Activated naive CD8-positive, alpha-beta T cell (primary cell): ENCODE measurements at regions not wholly inside any gene's neighbourhood (a gene's known extent, or its start where the extent isn't known, plus 50 kb on each side); places are given as distances from the start of the nearest gene placed in this dataset.

Source experiments
- H3K27ac Mint-ChIP-seq: one replicate; pipeline ENCODE4 v1.8.0; 2021; ENCODE audit warnings: mixed read lengths
- H3K27me3 Mint-ChIP-seq: one replicate; pipeline ENCODE4 v1.8.0; 2021; ENCODE audit warnings: mixed read lengths
- H3K36me3 Mint-ChIP-seq: one replicate; pipeline ENCODE4 v1.8.0; 2021; ENCODE audit warnings: mixed read lengths
- H3K4me1 Mint-ChIP-seq: one replicate; pipeline ENCODE4 v1.8.0; 2021; ENCODE audit warnings: low read depth, mixed read lengths
- H3K4me3 Mint-ChIP-seq: one replicate; pipeline ENCODE4 v1.8.0; 2021; ENCODE audit warnings: mild to moderate bottlenecking, mixed read lengths
- H3K9me3 Mint-ChIP-seq: one replicate; pipeline ENCODE4 v1.8.0; 2021; ENCODE audit warnings: low read depth, mixed read lengths

- peaks cover 1% of the 10 kb centered on the region for H3K27me3 Mint-ChIP-seq
- peaks cover 11% of the 10 kb centered on the region for H3K4me1 Mint-ChIP-seq
- H3K36me3 Mint-ChIP-seq: no peaks in the 10 kb centered on the region
- peak overlapping the region; percentile 2 for H3K27ac Mint-ChIP-seq
- no peak overlapping the region for H3K4me3 Mint-ChIP-seq
- no peaks in the 10 kb centered on the region for H3K9me3 Mint-ChIP-seq
Observed at GRCh38 chr1:199303035-199303434, 664.2 kb downstream of the PTPRC start.

GRCh38 chr1:199305053-199305452 lies 666.2 kb downstream of the PTPRC start:
- Mint-ChIP-seq H3K4me3 (no peak overlapping the region), H3K27ac (no peak overlapping the region), H3K27me3 (peaks cover 1% of the 10 kb centered on the region), H3K36me3 (no peaks in the 10 kb centered on the region), H3K4me1 (peaks cover 11% of the 10 kb centered on the region), H3K9me3 (no peaks in the 10 kb centered on the region)

GRCh38 chr1:199307496-199308264 lies 668.8 kb downstream of the PTPRC start:
- Mint-ChIP-seq H3K9me3 (no peaks in the 10 kb centered on the region), H3K36me3 (no peaks in the 10 kb centered on the region), H3K27ac (no peak overlapping the region), H3K27me3 (peaks cover 1% of the 10 kb centered on the region), H3K4me1 (peaks cover under 1% of the 10 kb centered on the region), H3K4me3 (no peak overlapping the region)

- no peak overlapping the region for H3K27ac Mint-ChIP-seq
- H3K36me3 Mint-ChIP-seq: no peaks in the 10 kb centered on the region
Observed at GRCh38 chr1:199308349-199308846, 669.6 kb downstream of the PTPRC start.

GRCh38 chr1:199310708-199311107 lies 671.9 kb downstream of the PTPRC start:
- Mint-ChIP-seq H3K27me3 (peaks cover 1% of the 10 kb centered on the region), H3K36me3 (no peaks in the 10 kb centered on the region), H3K27ac (no peak overlapping the region), H3K4me1 (no peaks in the 10 kb centered on the region), H3K9me3 (no peaks in the 10 kb centered on the region), H3K4me3 (no peak overlapping the region)

More at GRCh38 chr1:199308349-199308846, 669.6 kb downstream of the PTPRC start:
- H3K4me1 Mint-ChIP-seq: no peaks in the 10 kb centered on the region
- H3K9me3 Mint-ChIP-seq: no peaks in the 10 kb centered on the region
- H3K27me3 Mint-ChIP-seq: peaks cover 1% of the 10 kb centered on the region
- no peak overlapping the region for H3K4me3 Mint-ChIP-seq

- Mint-ChIP-seq H3K36me3 (no peaks in the 10 kb centered on the region), H3K27me3 (no peaks in the 10 kb centered on the region), H3K9me3 (no peaks in the 10 kb centered on the region), H3K4me3 (no peak overlapping the region), H3K4me1 (no peaks in the 10 kb centered on the region), H3K27ac (no peak overlapping the region)
Observed at GRCh38 chr1:199311478-199312262, 672.8 kb downstream of the PTPRC start.

GRCh38 chr1:199312626-199313025 lies 673.8 kb downstream of the PTPRC start:
- Mint-ChIP-seq H3K4me3 (no peak overlapping the region), H3K9me3 (no peaks in the 10 kb centered on the region), H3K36me3 (no peaks in the 10 kb centered on the region), H3K27ac (no peak overlapping the region), H3K4me1 (no peaks in the 10 kb centered on the region), H3K27me3 (no peaks in the 10 kb centered on the region)

- H3K36me3 Mint-ChIP-seq: no peaks in the 10 kb centered on the region
- H3K4me1 Mint-ChIP-seq: no peaks in the 10 kb centered on the region
- peaks cover 3% of the 10 kb centered on the region for H3K27me3 Mint-ChIP-seq
Observed at GRCh38 chr1:199313444-199313843, 674.6 kb downstream of the PTPRC start.

GRCh38 chr1:199319341-199319740 lies 680.5 kb downstream of the PTPRC start:
- no peak overlapping the region for H3K27ac Mint-ChIP-seq
- H3K27me3 Mint-ChIP-seq: peaks cover 3% of the 10 kb centered on the region
- no peaks in the 10 kb centered on the region for H3K9me3 Mint-ChIP-seq
- no peak overlapping the region for H3K4me3 Mint-ChIP-seq
- H3K4me1 Mint-ChIP-seq: no peaks in the 10 kb centered on the region
- no peaks in the 10 kb centered on the region for H3K36me3 Mint-ChIP-seq

More at GRCh38 chr1:199313444-199313843, 674.6 kb downstream of the PTPRC start:
- H3K27ac Mint-ChIP-seq: no peak overlapping the region
- H3K9me3 Mint-ChIP-seq: no peaks in the 10 kb centered on the region
- no peak overlapping the region for H3K4me3 Mint-ChIP-seq

- no peaks in the 10 kb centered on the region for H3K36me3 Mint-ChIP-seq
- H3K27me3 Mint-ChIP-seq: peaks cover 3% of the 10 kb centered on the region
- no peak overlapping the region for H3K27ac Mint-ChIP-seq
- no peak overlapping the region for H3K4me3 Mint-ChIP-seq
- peaks cover 5% of the 10 kb centered on the region for H3K9me3 Mint-ChIP-seq
- no peaks in the 10 kb centered on the region for H3K4me1 Mint-ChIP-seq
Observed at GRCh38 chr1:199322278-199322677, 683.4 kb downstream of the PTPRC start.

GRCh38 chr1:199333180-199333579 lies 694.3 kb upstream of the NR5A2 start:
- Mint-ChIP-seq H3K4me3 (no peak overlapping the region), H3K36me3 (no peaks in the 10 kb centered on the region), H3K27me3 (no peaks in the 10 kb centered on the region), H3K4me1 (no peaks in the 10 kb centered on the region), H3K9me3 (no peaks in the 10 kb centered on the region), H3K27ac (no peak overlapping the region)

- peaks cover 2% of the 10 kb centered on the region for H3K27me3 Mint-ChIP-seq
- H3K27ac Mint-ChIP-seq: no peak overlapping the region
- no peak overlapping the region for H3K4me3 Mint-ChIP-seq
- H3K9me3 Mint-ChIP-seq: no peaks in the 10 kb centered on the region
- H3K4me1 Mint-ChIP-seq: no peaks in the 10 kb centered on the region
- H3K36me3 Mint-ChIP-seq: no peaks in the 10 kb centered on the region
Observed at GRCh38 chr1:199335496-199335895, 692.0 kb upstream of the NR5A2 start.

GRCh38 chr1:199336745-199337640 lies 690.5 kb upstream of the NR5A2 start:
- H3K9me3 Mint-ChIP-seq: no peaks in the 10 kb centered on the region

GRCh38 chr1:199338760-199339159 lies 688.8 kb upstream of the NR5A2 start:
- H3K27ac Mint-ChIP-seq: no peak overlapping the region
- no peaks in the 10 kb centered on the region for H3K36me3 Mint-ChIP-seq
- no peaks in the 10 kb centered on the region for H3K9me3 Mint-ChIP-seq
- H3K4me3 Mint-ChIP-seq: no peak overlapping the region
- H3K27me3 Mint-ChIP-seq: peaks cover 5% of the 10 kb centered on the region
- H3K4me1 Mint-ChIP-seq: no peaks in the 10 kb centered on the region

More at GRCh38 chr1:199336745-199337640, 690.5 kb upstream of the NR5A2 start:
- Mint-ChIP-seq H3K27me3 (peaks cover 2% of the 10 kb centered on the region), H3K27ac (no peak overlapping the region), H3K4me3 (no peak overlapping the region), H3K36me3 (no peaks in the 10 kb centered on the region), H3K4me1 (no peaks in the 10 kb centered on the region)
